H9 (cell line): ENCODE measurements at regions not wholly inside any gene's neighbourhood (a gene's known extent, or its start where the extent isn't known, plus 50 kb on each side); places are given as distances from the start of the nearest gene placed in this dataset.

Source experiments
- DNase-seq: peaks from one replicate; pipeline ENCODE4 v3.0.0-alpha.2; 2017
- H2AFZ ChIP-seq: one replicate; pipeline ENCODE4 v1.6.1; 2013; ENCODE audit warnings: mild to moderate bottlenecking, low read length, control low read depth, moderate library complexity
- H2AK5ac ChIP-seq: 2 replicates; pipeline ENCODE4 v1.6.1; 2013; ENCODE audit warnings: low read length, control low read depth, mixed read lengths; ENCODE audit not compliant: insufficient read length
- H2BK120ac ChIP-seq: one replicate; pipeline ENCODE4 v1.6.1; 2013; ENCODE audit warnings: low read depth, mild to moderate bottlenecking, low read length, control low read depth, inconsistent platforms; ENCODE audit not compliant: poor library complexity, severe bottlenecking
- H2BK12ac ChIP-seq: 2 replicates; pipeline ENCODE4 v1.6.1; 2013; ENCODE audit warnings: low read length, control low read depth, mixed read lengths, low read depth; ENCODE audit not compliant: insufficient read length
- H2BK15ac ChIP-seq: 2 replicates; pipeline ENCODE4 v1.6.1; 2013; ENCODE audit warnings: low read depth, low read length, control low read depth
- H2BK20ac ChIP-seq: one replicate; pipeline ENCODE4 v1.6.1; 2013; ENCODE audit warnings: low read depth, mild to moderate bottlenecking, low read length, control low read depth, inconsistent platforms; ENCODE audit not compliant: poor library complexity, severe bottlenecking
- H2BK5ac ChIP-seq: 2 replicates; pipeline ENCODE4 v1.6.1; 2013; ENCODE audit warnings: low read length, control low read depth, mixed read lengths; ENCODE audit not compliant: insufficient read length
- H3K14ac ChIP-seq: 2 replicates; pipeline ENCODE4 v1.6.1; 2013; ENCODE audit warnings: low read length, control low read depth; ENCODE audit not compliant: insufficient read depth
- H3K18ac ChIP-seq: 2 replicates; pipeline ENCODE4 v1.6.1; 2013; ENCODE audit warnings: low read depth, mild to moderate bottlenecking, mixed read lengths, low read length, control low read depth; ENCODE audit not compliant: insufficient read length
- H3K23ac ChIP-seq: 2 replicates; pipeline ENCODE4 v1.6.1; 2013; ENCODE audit warnings: low read length, control low read depth, mixed read lengths, low read depth; ENCODE audit not compliant: insufficient read length
- H3K23me2 ChIP-seq: 2 replicates; pipeline ENCODE4 v1.6.1; 2013; ENCODE audit warnings: low read depth, mild to moderate bottlenecking, mixed read lengths, low read length, control low read depth; ENCODE audit not compliant: insufficient read length, poor library complexity, severe bottlenecking
- H3K27ac ChIP-seq: 2 replicates; pipeline ENCODE4 v1.5.1; 2013; ENCODE audit warnings: low read length, control low read depth, mixed read lengths, low read depth; ENCODE audit not compliant: insufficient read length
- H3K27me3 ChIP-seq: 2 replicates; pipeline ENCODE4 v1.6.1; 2013; ENCODE audit warnings: low read length, control low read depth, inconsistent platforms; ENCODE audit not compliant: insufficient read depth
- H3K4ac ChIP-seq: 2 replicates; pipeline ENCODE4 v1.6.1; 2013; ENCODE audit warnings: low read depth, mild to moderate bottlenecking, control low read depth, inconsistent platforms, low read length, moderate library complexity
- H3K4me1 ChIP-seq: 2 replicates; pipeline ENCODE4 v1.6.1; 2013; ENCODE audit warnings: low read length, control low read depth, inconsistent platforms; ENCODE audit not compliant: insufficient read depth
- H3K4me2 ChIP-seq: 2 replicates; pipeline ENCODE4 v1.6.1; 2013; ENCODE audit warnings: low read length, control low read depth, mixed read lengths; ENCODE audit not compliant: insufficient read length, insufficient read depth
- H3K56ac ChIP-seq: 2 replicates; pipeline ENCODE4 v1.6.1; 2013; ENCODE audit warnings: low read depth, mild to moderate bottlenecking, mixed read lengths, low read length, control low read depth; ENCODE audit not compliant: insufficient read length
- H3K79me1 ChIP-seq: 2 replicates; pipeline ENCODE4 v1.6.1; 2013; ENCODE audit warnings: low read depth, mild to moderate bottlenecking, moderate library complexity, low read length, control low read depth, inconsistent platforms; ENCODE audit not compliant: insufficient read depth, poor library complexity, severe bottlenecking
- H3K79me2 ChIP-seq: 2 replicates; pipeline ENCODE4 v1.6.1; 2013; ENCODE audit warnings: low read length, control low read depth, inconsistent platforms; ENCODE audit not compliant: insufficient read depth
- H3K9ac ChIP-seq: 2 replicates; pipeline ENCODE4 v1.6.1; 2013; ENCODE audit warnings: low read length, control low read depth, mixed read lengths; ENCODE audit not compliant: insufficient read length; ENCODE audit errors: extremely low read depth
- H3K9me3 ChIP-seq: one replicate; pipeline ENCODE4 v1.6.1; 2013; ENCODE audit warnings: low read depth, low read length, inconsistent platforms; ENCODE audit not compliant: control insufficient read depth
- H3T11ph ChIP-seq: one replicate; pipeline ENCODE4 v1.6.1; 2013; ENCODE audit warnings: mild to moderate bottlenecking, low read length, control low read depth, inconsistent platforms
- H4K20me1 ChIP-seq: one replicate; pipeline ENCODE4 v1.6.1; 2013; ENCODE audit not compliant: control insufficient read depth, insufficient read length, insufficient read depth
- H4K5ac ChIP-seq: 2 replicates; pipeline ENCODE4 v1.6.1; 2013; ENCODE audit warnings: low read depth, mild to moderate bottlenecking, mixed read lengths, low read length, control low read depth; ENCODE audit not compliant: insufficient read length
- H4K8ac ChIP-seq: replicated peaks from 2 replicates; pipeline ENCODE4 v1.6.1; 2013; ENCODE audit warnings: low read length, control low read depth, mixed read lengths, low read depth; ENCODE audit not compliant: insufficient read length
- H4K91ac ChIP-seq: 2 replicates; pipeline ENCODE4 v1.6.1; 2013; ENCODE audit warnings: low read depth, mild to moderate bottlenecking, moderate library complexity, mixed read lengths, low read length, control low read depth; ENCODE audit not compliant: insufficient read length
- H3K27ac Mint-ChIP-seq, 3 experiments: 2 replicates in 2 of 3; 3 replicates in 1 of 3; pipeline ENCODE4 v1.8.0; 2020 to 2021; ENCODE audit warnings: mixed read lengths in 3 of 3, mild to moderate bottlenecking in 1 of 3, moderate library complexity in 1 of 3
- H3K27me3 Mint-ChIP-seq: 2 replicates; pipeline ENCODE4 v1.8.0; 2021; ENCODE audit warnings: low read depth, mild to moderate bottlenecking, moderate library complexity, mixed read lengths
- H3K36me3 Mint-ChIP-seq, 3 experiments: 2 replicates in 2 of 3; 3 replicates in 1 of 3; pipeline ENCODE4 v1.8.0; 2020 to 2021; ENCODE audit warnings: low read depth in 3 of 3, mixed read lengths in 3 of 3; ENCODE audit not compliant: insufficient read depth in 1 of 3
- H3K4me1 Mint-ChIP-seq, 2 experiments: 2 replicates each; pipeline ENCODE4 v1.8.0; 2020; ENCODE audit warnings: mixed read lengths in 2 of 2
- H3K4me3 Mint-ChIP-seq, 2 experiments: 2 replicates in 1 of 2; 3 replicates in 1 of 2; pipeline ENCODE4 v1.8.0; 2020 to 2021; ENCODE audit warnings: mild to moderate bottlenecking in 2 of 2, mixed read lengths in 2 of 2, moderate library complexity in 1 of 2
- H3K9me3 Mint-ChIP-seq, 2 experiments: 2 replicates in 1 of 2; 3 replicates in 1 of 2; pipeline ENCODE4 v1.8.0; 2020; ENCODE audit warnings: mild to moderate bottlenecking in 2 of 2, mixed read lengths in 2 of 2, moderate library complexity in 1 of 2
- CTCF ChIP-seq: fragments of 200-600 bp; sonication (generic); conservative IDR thresholded peaks from 3 replicates; pipeline ENCODE4 v1.8.0; 2021; ENCODE audit warnings: antibody characterized with exemption, mild to moderate bottlenecking
- whole genome bisulfite sequencing: extraction: QIAGEN DNeasy Blood & Tissue Kit; methylation state at CpG from one replicate; pipeline ENCODE4 v1.1.7; 2013; ENCODE audit warnings: missing lambda C conversion rate, low lambda C conversion rate, mixed read lengths; ENCODE audit not compliant: insufficient read length; ENCODE audit errors: extremely low coverage; 5-methylcytosine and 5-hydroxymethylcytosine counted together

- Histone ChIP-seq H3K4me2 (no peak overlapping the region), H3K9me3 (no peaks in the 10 kb centered on the region), H3K23me2 (no peaks in the 10 kb centered on the region), H3K23ac (no peak overlapping the region), H3T11ph (no peak overlapping the region), H3K14ac (no peak overlapping the region), H2BK12ac (no peak overlapping the region), H3K18ac (no peak overlapping the region), H4K8ac (no peak overlapping the region), H4K91ac (no peak overlapping the region), H2BK5ac (no peak overlapping the region), H3K56ac (no peak overlapping the region), H3K4me1 (no peaks in the 10 kb centered on the region), H2BK20ac (no peak overlapping the region), H3K79me1 (no peaks in the 10 kb centered on the region), H3K4ac (no peak overlapping the region), H3K27ac (no peak overlapping the region), H3K79me2 (no peaks in the 10 kb centered on the region), H4K5ac (no peak overlapping the region), H3K9ac (no peak overlapping the region), H4K20me1 (no peaks in the 10 kb centered on the region), H2AFZ (no peak overlapping the region), H3K27me3 (no peaks in the 10 kb centered on the region), H2BK15ac (no peak overlapping the region), H2BK120ac (no peak overlapping the region), H2AK5ac (no peak overlapping the region)
- H3K9me3 Mint-ChIP-seq, result no peaks in the 10 kb centered on the region
- no peaks in the 10 kb centered on the region for H3K27me3 Mint-ChIP-seq
- no peak overlapping the region for H3K4me3 Mint-ChIP-seq
- DNase-seq, result no peak
- no peak overlapping the region; a peak in 1 of 7 replicates for H3K27ac Mint-ChIP-seq
- peaks cover 9% of the 10 kb centered on the region in 2 experiments for H3K4me1 Mint-ChIP-seq
- TF ChIP-seq CTCF, result no peak
- H3K36me3 Mint-ChIP-seq, result no peaks in the 10 kb centered on the region
- no CpG with 5 or more reads among the region's 2 CpGs for WGBS
Measured at GRCh38 chr1:207227131-207227630, 94.3 kb upstream of the CD55 start.
